ENCODE measurements at regions not wholly inside any gene's neighbourhood (a gene's known extent, or its start where the extent isn't known, plus 50 kb on each side); places are given as distances from the start of the nearest gene placed in this dataset.

DNA sequence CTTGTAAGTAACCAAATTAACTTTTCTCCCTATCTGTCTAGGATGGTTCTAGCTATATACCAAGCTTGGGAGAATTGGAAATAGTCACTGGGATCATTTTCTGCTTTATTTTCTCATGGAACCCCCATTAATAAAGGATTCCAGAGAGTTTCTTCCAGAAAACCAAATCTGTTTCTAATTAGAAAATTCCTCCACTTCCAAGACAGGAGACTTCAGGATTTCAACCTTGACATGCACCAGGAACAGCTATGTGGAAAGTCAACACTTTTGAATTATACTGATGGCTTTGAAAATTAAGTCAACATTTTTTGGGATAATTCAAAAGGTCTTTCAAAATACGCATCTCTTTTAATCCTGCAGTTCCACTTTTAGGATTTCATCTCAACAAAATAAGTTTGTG lies 138.3 kb downstream of the MEX3B start:
- TF ChIP-seq, protein P1, sequence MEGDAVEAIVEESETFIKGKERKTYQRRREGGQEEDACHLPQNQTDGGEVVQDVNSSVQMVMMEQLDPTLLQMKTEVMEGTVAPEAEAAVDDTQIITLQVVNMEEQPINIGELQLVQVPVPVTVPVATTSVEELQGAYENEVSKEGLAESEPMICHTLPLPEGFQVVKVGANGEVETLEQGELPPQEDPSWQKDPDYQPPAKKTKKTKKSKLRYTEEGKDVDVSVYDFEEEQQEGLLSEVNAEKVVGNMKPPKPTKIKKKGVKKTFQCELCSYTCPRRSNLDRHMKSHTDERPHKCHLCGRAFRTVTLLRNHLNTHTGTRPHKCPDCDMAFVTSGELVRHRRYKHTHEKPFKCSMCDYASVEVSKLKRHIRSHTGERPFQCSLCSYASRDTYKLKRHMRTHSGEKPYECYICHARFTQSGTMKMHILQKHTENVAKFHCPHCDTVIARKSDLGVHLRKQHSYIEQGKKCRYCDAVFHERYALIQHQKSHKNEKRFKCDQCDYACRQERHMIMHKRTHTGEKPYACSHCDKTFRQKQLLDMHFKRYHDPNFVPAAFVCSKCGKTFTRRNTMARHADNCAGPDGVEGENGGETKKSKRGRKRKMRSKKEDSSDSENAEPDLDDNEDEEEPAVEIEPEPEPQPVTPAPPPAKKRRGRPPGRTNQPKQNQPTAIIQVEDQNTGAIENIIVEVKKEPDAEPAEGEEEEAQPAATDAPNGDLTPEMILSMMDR (IDR thresholded peaks at IDR 0.05; ENCODE audit: borderline replicate concordance, insufficient read depth, low read depth, low read length) = no peak

GRCh38 chr15:81905889-81906288 lies 139.9 kb downstream of the MEX3B start:
- TF ChIP-seq, protein P1 (IDR thresholded peaks at IDR 0.05; ENCODE audit: borderline replicate concordance, insufficient read depth, low read depth, low read length) = no peak
- no peak overlapping the region for H3K4me3 ChIP-seq (ENCODE audit: low read depth, low read length)

More for the DNA sequence above, 138.3 kb downstream of the MEX3B start:
- no peak overlapping the region for H3K4me3 ChIP-seq (ENCODE audit: low read depth, low read length)

DNA sequence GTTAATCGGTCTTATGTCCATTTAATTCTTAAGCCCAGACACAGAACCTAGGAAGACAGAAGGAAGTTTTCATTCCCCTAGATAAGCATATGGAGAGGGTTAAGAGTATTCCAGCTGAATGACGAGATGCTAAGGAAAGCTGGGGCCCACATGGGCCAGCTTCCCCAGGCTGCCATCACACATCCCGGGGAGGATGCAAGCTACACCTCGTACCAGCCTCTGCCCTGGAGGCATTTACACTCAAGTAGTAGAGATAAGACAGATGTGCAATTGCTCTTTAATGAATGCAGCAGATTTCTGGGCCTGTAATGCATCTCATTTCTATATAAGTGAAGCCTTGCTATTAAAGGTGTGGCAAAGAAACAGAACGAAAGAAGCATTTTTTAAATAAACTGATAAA lies 144.5 kb downstream of the MEX3B start:
- no peak overlapping the region for H3K4me3 ChIP-seq (ENCODE audit: low read depth, low read length)
- TF ChIP-seq, protein P1 (IDR thresholded peaks at IDR 0.05; ENCODE audit: borderline replicate concordance, insufficient read depth, low read depth, low read length) = no peak

DNA sequence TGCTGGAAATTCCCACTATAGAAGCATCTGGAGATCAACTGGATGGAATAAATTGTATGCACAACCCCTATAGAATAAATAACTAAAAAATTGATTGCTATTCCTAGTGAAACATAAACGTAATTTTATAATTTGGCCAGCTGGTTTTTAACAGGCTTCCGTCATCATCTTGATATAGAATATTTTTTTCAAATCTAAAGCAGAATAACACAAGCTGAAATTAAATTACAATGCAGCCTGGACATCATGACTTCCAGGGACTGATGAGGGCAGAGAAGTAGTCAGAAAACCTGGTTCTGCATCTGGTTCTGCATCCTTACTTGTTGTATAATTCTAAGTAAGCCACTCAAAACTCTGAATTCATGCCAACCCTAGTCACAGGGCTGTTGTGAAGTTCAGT lies 146.1 kb downstream of the MEX3B start:
- no peak overlapping the region for H3K4me3 ChIP-seq (ENCODE audit: low read depth, low read length)
- TF ChIP-seq, protein P1 (IDR thresholded peaks at IDR 0.05; ENCODE audit: borderline replicate concordance, insufficient read depth, low read depth, low read length) = no peak

DNA sequence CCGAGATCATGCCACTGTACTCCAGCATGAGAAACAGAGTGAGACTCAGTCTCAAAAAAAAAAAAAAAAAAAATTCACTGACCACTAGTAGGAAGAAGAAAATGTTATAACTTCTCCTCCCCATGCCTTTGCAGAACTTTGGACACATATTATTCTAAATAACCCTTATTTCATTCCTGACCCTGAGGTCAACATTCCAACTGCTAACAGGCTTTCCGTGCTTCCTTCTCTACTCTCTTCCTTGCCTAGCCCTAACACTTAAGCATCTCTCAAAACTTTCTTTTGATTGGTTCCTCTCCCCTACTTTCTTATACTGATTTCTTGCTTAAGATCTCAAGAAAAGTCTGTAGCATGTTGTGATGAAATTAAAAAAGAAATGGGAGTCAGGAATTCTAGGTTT lies 146.8 kb downstream of the MEX3B start:
- TF ChIP-seq, protein P1 (IDR thresholded peaks at IDR 0.05; ENCODE audit: borderline replicate concordance, insufficient read depth, low read depth, low read length) = no peak
- H3K4me3 ChIP-seq (ENCODE audit: low read depth, low read length) = no peak overlapping the region

DNA sequence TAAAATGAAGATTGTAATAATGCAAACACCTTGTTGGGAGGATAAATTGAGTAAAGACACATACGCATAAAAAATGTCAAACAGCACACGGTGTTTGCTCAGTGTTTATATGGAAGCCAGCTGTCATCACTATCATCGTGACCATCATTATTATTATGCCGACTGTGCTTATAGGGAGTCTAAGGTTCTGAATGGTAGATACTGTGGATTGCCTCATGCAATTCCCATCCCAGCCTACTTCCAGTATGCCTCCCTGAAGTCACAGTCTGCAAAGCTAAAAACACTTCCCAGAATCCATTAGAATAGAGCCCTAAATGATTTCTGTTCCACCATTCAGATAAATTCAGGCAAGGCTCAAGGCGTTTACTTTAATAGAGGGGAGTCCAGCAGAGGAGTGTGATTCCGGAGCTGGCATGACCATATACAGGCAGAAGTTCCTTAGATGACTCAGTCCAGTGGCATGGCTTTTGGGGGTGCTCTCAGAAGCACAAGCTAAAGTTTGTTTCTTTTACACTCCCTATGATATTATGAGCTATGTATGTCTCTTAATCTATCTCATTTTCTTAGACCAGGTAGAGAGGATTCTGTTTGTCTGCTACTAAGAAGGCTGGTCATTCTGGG lies 148.7 kb downstream of the MEX3B start:
- no peak overlapping the region for H3K4me3 ChIP-seq (ENCODE audit: low read depth, low read length)
- TF ChIP-seq, protein P1 (IDR thresholded peaks at IDR 0.05; ENCODE audit: borderline replicate concordance, insufficient read depth, low read depth, low read length) = no peak

DNA sequence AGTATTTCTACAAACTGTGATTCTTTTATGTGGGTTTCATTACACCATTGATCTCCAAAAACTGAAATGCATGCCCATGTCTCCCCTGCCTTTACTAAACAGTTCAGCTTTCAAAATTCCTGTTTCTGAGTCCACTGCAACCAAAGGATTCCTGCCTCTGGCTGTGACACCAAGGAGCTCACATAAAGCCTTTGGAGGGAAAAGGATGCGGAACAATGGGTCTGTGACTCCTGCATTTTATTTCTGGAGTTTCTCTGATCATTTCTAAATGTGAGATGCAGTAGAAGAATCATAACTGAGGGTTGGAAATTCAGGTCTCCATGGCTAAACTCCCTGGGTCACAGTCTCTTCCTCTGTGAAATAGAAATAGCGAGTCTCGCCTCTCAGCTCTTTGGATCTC lies 149.5 kb downstream of the MEX3B start:
- no peak overlapping the region for H3K4me3 ChIP-seq (ENCODE audit: low read depth, low read length)
- TF ChIP-seq, protein P1 (IDR thresholded peaks at IDR 0.05; ENCODE audit: borderline replicate concordance, insufficient read depth, low read depth, low read length) = no peak
